Tibial artery (tissue), 4 donors: ENCODE measurements at regions not wholly inside any gene's neighbourhood (a gene's known extent, or its start where the extent isn't known, plus 50 kb on each side); places are given as distances from the start of the nearest gene placed in this dataset.
A peak's percentile ranks its signal among the peaks of the same experiment; 100 is the strongest.

ENCODE experiments used
- DNase-seq, 2 donors: peaks; one replicate each; pipeline ENCODE4 v3.0.0-alpha.2; 2019
- H3K27ac ChIP-seq, 2 donors: fragments of 200-600 bp; sonication (generic) in 1 of 2; 1 replicate in 1 of 2; 2 replicates in 1 of 2; pipeline ENCODE4 v1.5.1; 2018 to 2019; ENCODE audit warnings: mild to moderate bottlenecking in 1 of 2
- H3K27me3 ChIP-seq, 2 donors: fragments of 200-600 bp; sonication (generic) in 1 of 2; one replicate each; pipeline versions ENCODE4 v1.5.1 to v1.6.0; 2016 to 2019
- H3K36me3 ChIP-seq, 3 donors: fragments of 200-600 bp; sonication (generic) in 2 of 3; one replicate each; pipeline ENCODE4 v1.5.1; 2016 to 2019; ENCODE audit warnings: mild to moderate bottlenecking in 2 of 3
- H3K4me1 ChIP-seq, 4 donors: fragments of 200-600 bp; sonication (generic) in 2 of 4; 1 replicate in 3 of 4; 2 replicates in 1 of 4; pipeline ENCODE4 v1.5.1; 2016 to 2019
- H3K4me3 ChIP-seq, 2 donors: fragments of 200-600 bp; sonication (generic) in 1 of 2; 1 replicate in 1 of 2; 2 replicates in 1 of 2; pipeline ENCODE4 v1.5.1; 2018 to 2019; ENCODE audit warnings: mild to moderate bottlenecking in 2 of 2
- H3K9me3 ChIP-seq, 3 donors: fragments of 200-600 bp; sonication (generic) in 1 of 3; one replicate each; pipeline ENCODE4 v1.5.1; 2016 to 2019
- intact Hi-C: fragments of 100-400 bp; cut with DNase I; formaldehyde crosslinking; loops from one replicate; pipeline ENCODE4 v1.15.0; 2023; ENCODE audit warnings: low total_unique reads
- TF ChIP-seq, protein P1 (sequence below), 2 experiments: fragments of 200-600 bp in 1 of 2; fragments of 450-650 bp in 1 of 2; IDR thresholded peaks; one replicate each; pipeline ENCODE4 v1.5.1; 2017 to 2019; ENCODE audit warnings: antibody characterized with exemption in 2 of 2, mild to moderate bottlenecking in 1 of 2, moderate library complexity in 1 of 2

DNA sequence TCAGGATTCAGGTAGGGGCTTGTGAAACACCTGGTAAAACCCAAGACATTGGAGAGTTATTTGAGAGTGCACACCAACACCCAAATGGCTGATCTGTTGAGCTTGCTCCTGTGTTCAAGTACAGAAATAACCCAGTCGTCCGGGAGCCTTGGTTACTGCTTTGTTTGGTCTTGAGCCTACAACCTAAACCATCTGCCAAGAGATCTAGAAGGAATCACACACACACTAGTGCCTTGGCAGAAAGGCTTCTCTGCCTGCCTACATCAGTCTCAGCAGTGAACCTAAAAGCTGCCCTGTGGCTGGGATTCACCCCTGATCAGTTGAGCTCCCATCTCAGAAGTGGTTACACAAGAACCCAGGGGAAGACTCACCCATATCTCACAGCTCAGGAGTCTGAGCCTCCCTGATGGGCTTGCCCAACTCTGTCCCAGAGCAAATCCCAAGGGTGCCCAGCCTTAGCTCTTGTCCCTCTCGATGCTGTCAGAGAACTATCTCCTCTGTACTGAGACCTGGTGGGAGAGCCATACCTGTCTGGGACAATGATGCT is 167.6 kb downstream of the CXCL12 start:
- peak overlapping the region; percentile 2 to 29 for H3K27ac ChIP-seq
- no peaks in the 10 kb centered on the region for H3K27me3 ChIP-seq
- TF ChIP-seq, protein P1, sequence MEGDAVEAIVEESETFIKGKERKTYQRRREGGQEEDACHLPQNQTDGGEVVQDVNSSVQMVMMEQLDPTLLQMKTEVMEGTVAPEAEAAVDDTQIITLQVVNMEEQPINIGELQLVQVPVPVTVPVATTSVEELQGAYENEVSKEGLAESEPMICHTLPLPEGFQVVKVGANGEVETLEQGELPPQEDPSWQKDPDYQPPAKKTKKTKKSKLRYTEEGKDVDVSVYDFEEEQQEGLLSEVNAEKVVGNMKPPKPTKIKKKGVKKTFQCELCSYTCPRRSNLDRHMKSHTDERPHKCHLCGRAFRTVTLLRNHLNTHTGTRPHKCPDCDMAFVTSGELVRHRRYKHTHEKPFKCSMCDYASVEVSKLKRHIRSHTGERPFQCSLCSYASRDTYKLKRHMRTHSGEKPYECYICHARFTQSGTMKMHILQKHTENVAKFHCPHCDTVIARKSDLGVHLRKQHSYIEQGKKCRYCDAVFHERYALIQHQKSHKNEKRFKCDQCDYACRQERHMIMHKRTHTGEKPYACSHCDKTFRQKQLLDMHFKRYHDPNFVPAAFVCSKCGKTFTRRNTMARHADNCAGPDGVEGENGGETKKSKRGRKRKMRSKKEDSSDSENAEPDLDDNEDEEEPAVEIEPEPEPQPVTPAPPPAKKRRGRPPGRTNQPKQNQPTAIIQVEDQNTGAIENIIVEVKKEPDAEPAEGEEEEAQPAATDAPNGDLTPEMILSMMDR (IDR thresholded peaks at IDR 0.05), result no peak
- H3K4me3 ChIP-seq, result no peak overlapping the region
- DNase-seq, result no peak
- intact Hi-C loops, result no loop called here
- no peaks in the 10 kb centered on the region for H3K36me3 ChIP-seq
- H3K9me3 ChIP-seq, result peaks cover 0 to 5% (median 0%) of the 10 kb centered on the region in 3 donors
- H3K4me1 ChIP-seq, result peaks cover 0 to 12% (median 7%) of the 10 kb centered on the region in 4 donors

DNA sequence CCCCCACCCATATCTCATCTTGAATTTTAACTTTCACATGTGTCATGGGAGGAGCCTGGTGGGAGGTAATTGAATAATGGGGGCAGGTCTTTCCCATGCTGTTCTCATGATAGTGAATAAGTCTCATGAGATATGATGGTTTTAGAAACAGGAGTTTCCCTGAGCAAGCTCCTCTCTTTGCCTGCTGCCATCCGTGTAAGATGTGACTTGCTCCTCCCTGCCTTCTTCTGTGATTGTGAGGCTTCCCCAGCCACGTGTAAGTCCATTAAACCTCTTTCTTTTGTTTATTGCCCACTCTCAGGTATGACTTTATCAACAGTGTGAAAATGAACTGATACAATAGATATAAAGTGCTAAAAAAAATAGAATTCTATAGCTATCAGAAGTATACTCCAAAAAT is 168.8 kb downstream of the CXCL12 start:
- H3K36me3 ChIP-seq, result no peaks in the 10 kb centered on the region
- TF ChIP-seq, protein P1 (IDR thresholded peaks at IDR 0.05), result no peak
- intact Hi-C loops, result no loop called here
- no peak overlapping the region for H3K4me3 ChIP-seq
- peaks cover 0 to 5% (median 0%) of the 10 kb centered on the region in 3 donors for H3K9me3 ChIP-seq
- H3K4me1 ChIP-seq, result peaks cover 0 to 12% (median 7%) of the 10 kb centered on the region in 4 donors
- no peak overlapping the region for H3K27ac ChIP-seq
- DNase-seq, result no peak
- H3K27me3 ChIP-seq, result no peaks in the 10 kb centered on the region

DNA sequence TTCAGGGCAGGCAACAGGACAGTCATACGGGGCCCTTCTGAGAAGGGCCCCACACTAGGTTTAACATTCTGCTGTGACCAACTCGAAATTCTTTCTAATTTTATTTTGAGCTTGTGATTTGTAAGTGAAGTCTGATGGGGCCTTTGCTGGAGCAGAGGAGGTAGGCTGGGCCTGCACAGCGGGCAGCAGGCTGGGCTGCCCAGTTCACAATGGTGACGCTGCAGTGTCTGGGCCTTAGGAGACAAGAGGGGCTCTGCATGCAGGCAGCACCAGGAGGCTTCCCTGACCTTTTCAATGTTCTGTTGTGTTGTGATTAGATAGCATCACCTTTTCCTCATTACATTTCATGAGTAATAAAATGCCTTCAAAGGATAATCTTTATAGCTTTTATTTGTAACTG is 175.1 kb downstream of the CXCL12 start:
- Histone ChIP-seq H3K4me3 (no peak overlapping the region), H3K4me1 (peaks cover 0 to 10% (median 2%) of the 10 kb centered on the region in 4 donors), H3K27me3 (no peaks in the 10 kb centered on the region), H3K36me3 (no peaks in the 10 kb centered on the region), H3K9me3 (no peaks in the 10 kb centered on the region), H3K27ac (peak overlapping the region; percentile 13 to 51)
- DNase-seq, result no peak
- TF ChIP-seq, protein P1 (IDR thresholded peaks at IDR 0.05), result no peak
- intact Hi-C loops, result no loop called here

DNA sequence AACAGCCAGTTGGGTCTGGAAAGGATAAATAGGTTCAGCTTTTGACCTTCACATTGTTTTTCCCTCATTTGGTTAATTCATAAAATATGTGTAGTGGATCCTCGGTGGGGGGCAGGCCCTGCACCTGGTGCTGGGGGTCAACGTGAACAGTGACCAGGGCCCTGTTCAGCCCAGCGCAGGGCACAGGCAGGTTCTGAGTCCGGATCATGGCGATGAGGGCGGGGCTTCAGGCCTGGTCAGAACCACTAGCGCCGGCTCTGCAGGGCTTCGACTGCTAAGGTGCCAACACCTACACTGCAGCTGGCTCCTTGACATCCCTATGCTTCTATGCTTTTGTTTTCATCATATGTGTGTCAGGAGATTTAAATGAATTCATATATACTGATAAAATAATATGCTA is 177.7 kb downstream of the CXCL12 start:
- Histone ChIP-seq H3K4me1 (peaks cover 0 to 10% (median 2%) of the 10 kb centered on the region in 4 donors), H3K4me3 (no peak overlapping the region), H3K27me3 (no peaks in the 10 kb centered on the region), H3K36me3 (no peaks in the 10 kb centered on the region), H3K27ac (no peak overlapping the region), H3K9me3 (no peaks in the 10 kb centered on the region)
- TF ChIP-seq, protein P1 (IDR thresholded peaks at IDR 0.05), result no peak
- no peak for DNase-seq
- intact Hi-C loops, result no loop called here

DNA sequence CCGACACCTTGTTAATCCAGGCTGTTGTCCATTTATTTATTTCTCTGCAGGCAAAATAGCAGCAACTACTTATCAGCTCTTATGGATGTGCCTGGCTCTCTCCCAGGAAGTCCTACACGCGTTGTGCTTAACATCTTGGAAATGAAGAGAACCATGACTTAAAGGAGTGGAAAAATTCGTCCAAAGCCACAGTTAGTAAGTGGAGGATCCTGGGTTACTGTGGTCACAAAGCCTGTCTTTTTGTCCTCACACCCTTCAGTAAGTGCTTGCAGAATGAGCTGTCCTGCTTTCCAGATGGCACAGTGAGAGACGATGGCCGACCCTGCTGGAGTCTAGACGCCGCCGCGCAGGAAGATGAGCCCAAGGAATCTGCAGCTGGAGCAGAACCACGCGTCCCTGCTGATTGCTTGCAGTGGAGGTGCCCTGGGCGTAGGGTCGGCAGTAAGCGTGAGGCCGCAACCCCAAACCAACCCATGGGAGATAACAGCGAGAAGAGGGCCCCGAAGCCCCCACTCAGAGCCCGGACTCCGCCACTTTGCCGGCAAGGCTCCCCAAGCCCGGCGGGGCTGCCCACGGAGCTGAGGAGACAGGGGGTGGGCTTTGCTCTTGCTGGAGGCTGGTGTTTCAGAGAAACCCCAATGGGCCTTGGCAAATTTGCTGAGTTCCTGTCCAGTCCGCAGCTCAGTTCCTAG is 178.6 kb downstream of the CXCL12 start:
- Histone ChIP-seq H3K4me1 (peaks cover 0 to 10% (median 2%) of the 10 kb centered on the region in 4 donors), H3K36me3 (no peaks in the 10 kb centered on the region), H3K27me3 (no peaks in the 10 kb centered on the region), H3K4me3 (no peak overlapping the region), H3K27ac (no peak overlapping the region), H3K9me3 (no peaks in the 10 kb centered on the region)
- intact Hi-C loops, result no loop called here
- TF ChIP-seq, protein P1 (IDR thresholded peaks at IDR 0.05), result no peak
- no peak for DNase-seq
